HG02588 (cell line): ENCODE measurements at regions not wholly inside any gene's neighbourhood (a gene's known extent, or its start where the extent isn't known, plus 50 kb on each side); places are given as distances from the start of the nearest gene placed in this dataset.

Experiments
- ATAC-seq: cut with Tn5 transposase; IDR thresholded peaks from one replicate; pipeline ENCODE4 v1.9.1; 2021; ENCODE audit warnings: mild to moderate bottlenecking, moderate library complexity; ENCODE audit not compliant: unreplicated experiment

- ATAC-seq: no peak
Observed at GRCh38 chr3:76869726-76870384, 170.0 kb upstream of the ROBO2 start.

DNA sequence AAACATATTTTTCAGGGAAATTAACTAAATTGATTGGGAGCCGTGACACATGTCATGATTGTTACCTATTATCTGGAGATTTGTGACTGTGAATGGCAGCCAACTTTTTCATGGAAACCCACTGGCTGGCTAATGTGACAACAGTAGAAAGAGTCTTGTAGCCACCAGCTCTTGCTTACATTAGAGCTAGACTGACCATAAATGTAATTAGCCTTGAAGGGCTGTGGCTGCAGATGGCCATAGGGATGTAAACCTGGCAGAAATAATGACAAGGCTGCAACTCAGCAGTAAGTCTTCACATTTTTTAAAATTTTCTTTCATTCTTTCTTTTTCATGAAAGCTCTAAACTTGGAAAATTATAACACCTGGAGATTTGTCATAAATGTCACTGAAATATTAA is 168.2 kb upstream of the ROBO2 start:
- ATAC-seq: no peak

DNA sequence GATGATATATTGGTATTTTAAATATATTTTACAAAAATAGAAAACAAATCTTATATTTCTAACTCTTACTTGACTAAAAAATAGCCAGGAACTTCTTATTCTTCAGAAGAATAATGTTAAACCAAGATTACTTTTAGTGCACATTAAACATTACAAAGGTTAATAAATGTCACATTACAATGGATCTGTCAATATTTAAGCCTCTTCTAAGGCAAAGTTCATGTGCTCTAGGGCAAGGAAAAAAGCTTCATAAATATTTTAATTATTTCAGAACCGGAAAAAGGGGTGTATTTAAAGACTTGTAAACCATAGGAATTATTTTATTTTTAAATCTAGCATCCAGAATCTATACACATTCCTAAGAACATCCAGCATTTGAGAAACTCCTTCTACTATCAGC is 166.9 kb upstream of the ROBO2 start:
- no peak for ATAC-seq

GRCh38 chr3:76873532-76874242 is 166.2 kb upstream of the ROBO2 start:
- no peak for ATAC-seq

DNA sequence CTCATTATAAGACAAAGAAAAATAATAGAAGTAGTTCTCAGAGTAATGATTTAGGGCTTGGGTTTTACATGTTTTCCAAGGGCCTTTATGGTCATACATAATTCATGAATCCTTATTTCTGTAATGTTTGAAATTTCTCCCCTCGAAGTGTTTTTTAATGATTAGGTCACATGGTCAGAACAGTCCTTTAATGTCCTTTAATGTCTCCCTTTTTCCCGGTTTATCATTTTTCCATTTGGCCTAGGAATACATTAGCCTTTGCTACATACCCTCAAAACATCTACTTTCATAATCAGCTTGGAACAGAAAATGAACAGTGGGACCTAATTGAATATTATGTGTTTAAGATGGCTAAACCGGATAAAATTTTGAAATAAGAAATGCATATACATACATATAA is 159.9 kb upstream of the ROBO2 start:
- ATAC-seq: no peak

GRCh38 chr3:76886761-76887500 is 153.0 kb upstream of the ROBO2 start:
- ATAC-seq: no peak

- ATAC-seq: no peak
Observed at GRCh38 chr3:76888856-76889255, 151.0 kb upstream of the ROBO2 start.

DNA sequence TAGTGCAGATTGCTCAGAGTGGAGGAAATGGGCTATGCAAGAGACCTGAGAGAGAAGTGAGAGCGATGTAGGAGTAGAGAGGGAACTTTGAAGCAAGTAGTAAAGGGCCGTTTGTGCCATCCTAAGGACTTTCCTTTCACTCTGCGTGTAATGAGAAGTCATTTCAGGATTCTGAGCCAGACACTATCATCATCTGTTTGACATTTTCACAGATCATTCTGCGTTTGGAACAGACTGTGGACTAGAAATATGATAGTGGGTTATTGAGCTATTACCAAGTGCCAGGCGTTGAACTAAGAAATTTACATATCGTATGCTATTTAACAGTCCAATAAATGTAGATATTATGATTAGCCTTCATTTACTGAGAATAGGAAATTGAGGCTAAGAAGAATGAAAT is 150.0 kb upstream of the ROBO2 start:
- ATAC-seq: no peak

- no peak for ATAC-seq
Observed at GRCh38 chr3:76897076-76897475, 142.8 kb upstream of the ROBO2 start.

- no peak for ATAC-seq
Observed at GRCh38 chr3:76900596-76900995, 139.3 kb upstream of the ROBO2 start.

GRCh38 chr3:76908156-76908555 is 131.7 kb upstream of the ROBO2 start:
- ATAC-seq: no peak

GRCh38 chr3:76912841-76913383 is 127.0 kb upstream of the ROBO2 start:
- ATAC-seq: no peak

DNA sequence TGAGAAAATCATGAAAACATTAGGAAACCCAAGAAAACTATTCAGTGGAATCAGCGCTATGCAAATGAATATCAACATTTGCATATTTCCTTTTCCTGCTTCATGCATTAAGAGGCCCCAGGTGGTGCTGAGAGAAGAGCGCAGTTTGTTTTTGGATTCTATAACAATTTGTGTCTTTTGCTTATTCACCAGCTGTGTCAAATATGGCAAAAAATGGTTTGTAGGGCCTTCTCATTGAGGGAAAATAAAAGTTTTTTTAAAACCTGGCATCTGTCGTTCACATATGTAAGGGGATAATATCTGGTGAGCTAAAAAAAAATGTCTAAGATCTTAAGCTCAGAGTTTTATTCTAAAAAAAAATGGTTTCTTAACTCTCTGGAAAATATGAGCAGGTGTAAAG is 122.5 kb upstream of the ROBO2 start:
- no peak for ATAC-seq

- ATAC-seq: no peak
Observed at GRCh38 chr3:76920511-76920910, 119.4 kb upstream of the ROBO2 start.

DNA sequence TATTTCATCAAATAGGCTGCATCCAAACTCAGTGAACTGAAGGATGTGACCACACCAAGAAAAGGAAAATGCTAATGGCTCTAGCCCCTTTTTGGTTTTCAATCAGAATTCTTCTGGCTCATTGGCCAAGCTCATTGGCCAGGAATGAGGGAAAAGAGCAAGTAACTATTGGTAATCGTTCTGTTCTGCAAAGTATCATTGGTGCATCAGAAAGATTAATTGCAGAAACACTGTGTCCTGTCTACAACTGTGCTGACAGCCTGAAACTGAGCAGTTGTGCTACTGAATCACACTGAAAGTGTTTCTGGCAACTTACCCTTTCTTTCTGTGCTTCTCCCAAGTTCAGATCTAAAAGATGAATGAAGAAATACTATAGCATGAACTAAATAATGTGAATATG is 116.4 kb upstream of the ROBO2 start:
- no peak for ATAC-seq

GRCh38 chr3:76930712-76931111 is 109.2 kb upstream of the ROBO2 start:
- no peak for ATAC-seq

- no peak for ATAC-seq
Observed at GRCh38 chr3:76933245-76933644, 106.7 kb upstream of the ROBO2 start.

DNA sequence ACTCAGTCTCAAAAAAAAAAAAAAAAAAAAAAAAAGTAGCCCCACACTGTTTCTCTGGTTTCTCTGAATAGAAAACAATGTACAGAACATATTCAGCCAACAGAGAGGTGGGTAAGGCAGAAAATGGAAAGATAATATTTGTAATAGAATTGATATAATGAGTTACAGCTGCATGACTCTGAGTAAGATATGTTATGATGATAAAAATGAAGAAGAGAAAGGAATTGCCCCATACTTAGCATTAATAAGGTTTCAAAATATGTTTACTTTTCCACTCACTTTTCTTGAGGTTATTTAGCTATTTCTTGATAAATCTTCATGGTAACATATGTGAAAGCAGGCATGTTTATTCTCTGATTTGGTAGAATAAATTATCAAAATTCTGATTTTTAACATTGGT is 100.9 kb upstream of the ROBO2 start:
- no peak for ATAC-seq

DNA sequence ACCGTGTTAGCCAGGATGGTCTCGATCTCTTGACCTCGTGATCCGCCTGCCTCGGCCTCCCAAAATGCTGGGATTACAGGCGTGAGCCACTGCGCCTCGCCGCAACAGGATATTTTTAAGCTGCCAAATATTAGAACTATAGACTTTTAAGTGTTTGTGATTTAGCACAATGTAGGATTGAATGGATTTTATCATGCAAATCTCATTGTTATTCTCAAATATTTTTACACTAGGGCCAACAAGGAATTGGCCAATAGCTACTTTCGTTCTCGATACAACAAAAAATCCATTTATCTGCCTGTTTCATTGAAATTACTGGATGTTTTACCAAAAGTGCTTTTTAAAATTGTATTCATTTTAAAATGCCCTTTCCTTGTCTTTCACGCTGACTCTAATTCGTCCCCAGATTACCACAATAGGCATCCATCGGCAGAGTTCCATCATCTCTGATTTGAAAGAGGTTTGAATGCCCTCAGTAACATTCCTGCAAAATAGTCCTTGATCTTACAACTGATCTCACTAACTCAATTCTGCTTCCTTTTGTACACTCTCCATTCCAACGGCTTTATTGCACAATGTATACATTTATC is 99.6 kb upstream of the ROBO2 start:
- ATAC-seq: no peak

DNA sequence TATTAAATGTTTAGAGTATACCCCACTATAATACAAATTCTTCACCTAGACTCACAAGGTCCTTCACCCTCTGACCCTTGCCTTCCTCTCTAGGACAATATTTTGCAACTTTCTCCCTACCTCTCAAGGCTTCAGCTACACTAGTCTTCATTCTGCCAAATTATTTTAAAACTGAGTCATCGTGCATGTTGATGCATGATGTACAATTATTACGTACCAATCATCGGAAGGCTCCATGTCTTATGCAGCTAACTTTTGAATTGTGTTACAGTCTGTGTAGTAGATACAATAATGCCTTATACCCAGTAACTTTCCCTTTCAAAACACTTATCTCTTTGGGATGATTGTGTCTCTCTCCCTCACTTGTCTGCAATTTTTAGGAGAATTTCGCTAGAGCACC is 98.5 kb upstream of the ROBO2 start:
- ATAC-seq: no peak

- no peak for ATAC-seq
Observed at GRCh38 chr3:76942101-76942500, 97.8 kb upstream of the ROBO2 start.
